Endodermal cell (in vitro differentiated cells): ENCODE measurements at regions not wholly inside any gene's neighbourhood (a gene's known extent, or its start where the extent isn't known, plus 50 kb on each side); places are given as distances from the start of the nearest gene placed in this dataset.

Experiments
- DNase-seq: peaks from one replicate; pipeline ENCODE4 v3.0.0-alpha.2; 2017
- H3K27ac ChIP-seq: 2 replicates; pipeline ENCODE4 v1.5.1; 2013; ENCODE audit warnings: mild to moderate bottlenecking, low read depth, low read length, moderate library complexity
- H3K27me3 ChIP-seq: 2 replicates; pipeline ENCODE4 v1.6.1; 2013; ENCODE audit warnings: mild to moderate bottlenecking, low read length, moderate library complexity; ENCODE audit not compliant: insufficient read depth, control insufficient read depth, poor library complexity, severe bottlenecking
- H3K36me3 ChIP-seq: 2 replicates; pipeline ENCODE4 v1.7.0; 2013; ENCODE audit warnings: mild to moderate bottlenecking, low read length, moderate library complexity; ENCODE audit not compliant: control insufficient read depth, insufficient read depth
- H3K4me1 ChIP-seq: one replicate; pipeline ENCODE4 v1.7.0; 2013; ENCODE audit warnings: low read length; ENCODE audit not compliant: control insufficient read depth, insufficient read depth
- H3K4me3 ChIP-seq: 2 replicates; pipeline ENCODE4 v1.5.1; 2013; ENCODE audit warnings: mild to moderate bottlenecking, low read length, moderate library complexity
- H3K9ac ChIP-seq: 2 replicates; pipeline ENCODE4 v1.6.1; 2013; ENCODE audit warnings: mild to moderate bottlenecking, low read length, moderate library complexity; ENCODE audit not compliant: poor library complexity, severe bottlenecking; ENCODE audit errors: extremely low read depth
- H3K9me3 ChIP-seq: 2 replicates; pipeline ENCODE4 v1.6.1; 2013; ENCODE audit warnings: mild to moderate bottlenecking, low read length, moderate library complexity; ENCODE audit not compliant: control insufficient read depth
- H3K27ac Mint-ChIP-seq: 2 replicates; pipeline ENCODE4 v1.8.0; 2020; ENCODE audit warnings: mixed read lengths
- H3K27me3 Mint-ChIP-seq: 2 replicates; pipeline ENCODE4 v1.8.0; 2021; ENCODE audit warnings: mild to moderate bottlenecking, mixed read lengths; ENCODE audit not compliant: insufficient read depth
- H3K36me3 Mint-ChIP-seq: 2 replicates; pipeline ENCODE4 v1.8.0; 2020; ENCODE audit warnings: low read depth, mixed read lengths
- H3K4me1 Mint-ChIP-seq: 2 replicates; pipeline ENCODE4 v1.8.0; 2020; ENCODE audit warnings: mixed read lengths
- H3K4me3 Mint-ChIP-seq: 2 replicates; pipeline ENCODE4 v1.8.0; 2020; ENCODE audit warnings: mild to moderate bottlenecking, moderate library complexity, mixed read lengths
- H3K9me3 Mint-ChIP-seq: 2 replicates; pipeline ENCODE4 v1.8.0; 2020; ENCODE audit warnings: mild to moderate bottlenecking, mixed read lengths
- whole genome bisulfite sequencing, 2 experiments: methylation state at CpG; one replicate each; pipeline versions ENCODE4 v1.1.5 to v1.1.7; 2013; ENCODE audit warnings: missing lambda C conversion rate in 2 of 2, mixed read lengths in 1 of 2; ENCODE audit not compliant: insufficient coverage in 1 of 2, insufficient read length in 1 of 2; 5-methylcytosine and 5-hydroxymethylcytosine counted together
- TF ChIP-seq, protein P1 (sequence below): fragments of 200-600 bp; sonication (generic); conservative IDR thresholded peaks from 2 replicates; pipeline ENCODE4 v1.5.0; 2021; ENCODE audit warnings: antibody characterized with exemption, mild to moderate bottlenecking

- DNase-seq = no peak
- Mint-ChIP-seq H3K27me3 (no peaks in the 10 kb centered on the region), H3K27ac (no peak overlapping the region)
Measured at GRCh38 chr4:74539044-74539790, 94.3 kb downstream of the AREG start.

GRCh38 chr4:74540193-74540592 is 95.3 kb downstream of the AREG start:
- Histone ChIP-seq H3K9me3 (no peaks in the 10 kb centered on the region), H3K36me3 (no peaks in the 10 kb centered on the region), H3K4me3 (no peak overlapping the region), H3K27ac (no peak overlapping the region), H3K4me1 (peaks cover 3% of the 10 kb centered on the region), H3K9ac (no peak overlapping the region), H3K27me3 (no peaks in the 10 kb centered on the region)
- H3K9me3 Mint-ChIP-seq = no peaks in the 10 kb centered on the region
- TF ChIP-seq, protein P1, sequence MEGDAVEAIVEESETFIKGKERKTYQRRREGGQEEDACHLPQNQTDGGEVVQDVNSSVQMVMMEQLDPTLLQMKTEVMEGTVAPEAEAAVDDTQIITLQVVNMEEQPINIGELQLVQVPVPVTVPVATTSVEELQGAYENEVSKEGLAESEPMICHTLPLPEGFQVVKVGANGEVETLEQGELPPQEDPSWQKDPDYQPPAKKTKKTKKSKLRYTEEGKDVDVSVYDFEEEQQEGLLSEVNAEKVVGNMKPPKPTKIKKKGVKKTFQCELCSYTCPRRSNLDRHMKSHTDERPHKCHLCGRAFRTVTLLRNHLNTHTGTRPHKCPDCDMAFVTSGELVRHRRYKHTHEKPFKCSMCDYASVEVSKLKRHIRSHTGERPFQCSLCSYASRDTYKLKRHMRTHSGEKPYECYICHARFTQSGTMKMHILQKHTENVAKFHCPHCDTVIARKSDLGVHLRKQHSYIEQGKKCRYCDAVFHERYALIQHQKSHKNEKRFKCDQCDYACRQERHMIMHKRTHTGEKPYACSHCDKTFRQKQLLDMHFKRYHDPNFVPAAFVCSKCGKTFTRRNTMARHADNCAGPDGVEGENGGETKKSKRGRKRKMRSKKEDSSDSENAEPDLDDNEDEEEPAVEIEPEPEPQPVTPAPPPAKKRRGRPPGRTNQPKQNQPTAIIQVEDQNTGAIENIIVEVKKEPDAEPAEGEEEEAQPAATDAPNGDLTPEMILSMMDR = no peak
- H3K36me3 Mint-ChIP-seq = no peaks in the 10 kb centered on the region
- no peaks in the 10 kb centered on the region for H3K4me1 Mint-ChIP-seq
- H3K27ac Mint-ChIP-seq = no peak overlapping the region
- 88% methylated on average over 1 of the region's 1 CpG; no CpG with 5 or more reads in 1 of the 2 experiments for WGBS, 2 experiments
- no peak overlapping the region for H3K4me3 Mint-ChIP-seq
- H3K27me3 Mint-ChIP-seq = no peaks in the 10 kb centered on the region
- no peak for DNase-seq

More at GRCh38 chr4:74539044-74539790, 94.3 kb downstream of the AREG start:
- WGBS, 2 experiments = 94 to 96% methylated on average over 2 of the region's 3 CpGs
- no peak overlapping the region for H3K9ac ChIP-seq
- Mint-ChIP-seq H3K4me1 (no peaks in the 10 kb centered on the region), H3K4me3 (no peak overlapping the region), H3K9me3 (no peaks in the 10 kb centered on the region), H3K36me3 (no peaks in the 10 kb centered on the region)
- no peaks in the 10 kb centered on the region for H3K27me3 ChIP-seq
- H3K27ac ChIP-seq = no peak overlapping the region
- TF ChIP-seq, protein P1 = no peak
- H3K4me3 ChIP-seq = no peak overlapping the region
- no peaks in the 10 kb centered on the region for H3K9me3 ChIP-seq
- H3K36me3 ChIP-seq = no peaks in the 10 kb centered on the region
- no peaks in the 10 kb centered on the region for H3K4me1 ChIP-seq

DNA sequence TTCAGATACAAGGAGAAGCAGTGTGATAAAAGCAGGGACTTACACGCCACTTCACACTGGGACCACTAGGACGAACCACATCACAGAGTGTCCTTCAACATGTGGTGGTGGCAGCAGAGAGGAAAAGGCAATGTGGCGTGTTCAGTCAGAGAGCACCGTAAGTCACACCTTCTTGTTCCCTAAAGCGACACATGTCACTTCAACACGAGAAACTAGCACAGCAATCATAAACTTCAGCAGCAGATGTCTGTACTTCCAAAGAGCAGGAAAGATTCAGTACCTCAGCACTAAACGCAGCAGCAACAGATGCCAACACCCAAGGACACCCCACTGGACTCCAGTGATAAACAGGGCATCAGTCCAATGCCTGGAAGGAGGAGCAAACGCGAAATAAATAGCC is 96.7 kb downstream of the AREG start:
- Mint-ChIP-seq H3K27me3 (no peaks in the 10 kb centered on the region), H3K4me3 (no peak overlapping the region), H3K9me3 (no peaks in the 10 kb centered on the region), H3K27ac (no peak overlapping the region), H3K4me1 (no peaks in the 10 kb centered on the region), H3K36me3 (no peaks in the 10 kb centered on the region)
- no peak for DNase-seq
- Histone ChIP-seq H3K4me3 (no peak overlapping the region), H3K9ac (no peak overlapping the region), H3K27ac (no peak overlapping the region), H3K9me3 (no peaks in the 10 kb centered on the region), H3K27me3 (no peaks in the 10 kb centered on the region), H3K4me1 (peaks cover 3% of the 10 kb centered on the region), H3K36me3 (no peaks in the 10 kb centered on the region)
- WGBS, 2 experiments = 77% methylated on average over 5 to 7 of the region's 9 CpGs
- TF ChIP-seq, protein P1 = peak; percentile 37
